GM12878 (cell line): ENCODE measurements at regions not wholly inside any gene's neighbourhood (a gene's known extent, or its start where the extent isn't known, plus 50 kb on each side); places are given as distances from the start of the nearest gene placed in this dataset.

Experiments
- ATAC-seq: fragments of 200-7000 bp; cut with Tn5 transposase; 3 replicates; pipeline ENCODE4 v1.9.1; 2020; ENCODE audit warnings: mild to moderate bottlenecking, moderate library complexity
- BruUV-seq: library from RNA; stranded (reverse); fragments of 400-500 nt; replicated peaks from 2 replicates; lab custom pipeline; 2021; lab: Mats Ljungman, UMichigan
- CTCF ChIA-PET: fragments of 300-600 bp; sonication (Branson Sonifier 250); formaldehyde crosslinking; extraction: SDS; loops from one replicate; lab custom pipeline; 2021; ENCODE audit warnings: inconsistent platforms; lab: Yijun Ruan, JAX
- POLR2A ChIA-PET: fragments of 350-600 bp; formaldehyde crosslinking; extraction: SDS; loops from one replicate; lab custom pipeline; 2021; ENCODE audit warnings: inconsistent platforms; lab: Charles Lee
- RAD21 ChIA-PET: fragments of 300-600 bp; sonication (Branson Sonifier 250); formaldehyde crosslinking; loops from one replicate; lab custom pipeline; 2023; ENCODE audit warnings: antibody characterized with exemption; ENCODE audit not compliant: unreplicated experiment; lab: Charles Lee
- SMC1A ChIA-PET: fragments of 300-600 bp; sonication (Branson Sonifier 250); formaldehyde crosslinking; loops from one replicate; lab custom pipeline; 2023; ENCODE audit not compliant: unreplicated experiment, uncharacterized antibody; lab: Charles Lee
- DNase-seq: peaks from one replicate; pipeline ENCODE4 v3.0.0-alpha.2; 2011; ENCODE audit warnings: low read depth, low spot score
- FAIRE-seq: peaks from 3 replicates; lab custom pipeline; 2011; peaks lifted over from hg19 to GRCh38; lab: Jason Lieb, UNC
- H2AFZ ChIP-seq: 2 replicates; pipeline ENCODE4 v1.6.0; 2011; ENCODE audit warnings: low read depth, low read length, control low read depth; ENCODE audit not compliant: control insufficient read depth
- H3K27ac ChIP-seq: 2 replicates; pipeline ENCODE4 v1.5.1; 2011; ENCODE audit warnings: control low read depth; ENCODE audit not compliant: control insufficient read depth, insufficient read depth
- H3K27me3 ChIP-seq, 2 experiments: replicated peaks in 1 of 2; 2 replicates each; pipeline versions ENCODE4 v1.6.0 to v1.6.1; 2011; ENCODE audit warnings: low read length in 1 of 2; ENCODE audit not compliant: control insufficient read depth in 2 of 2, insufficient read depth in 2 of 2
- H3K36me3 ChIP-seq, 2 experiments: 2 replicates each; pipeline ENCODE4 v1.5.1; 2011; ENCODE audit warnings: low read length in 1 of 2; ENCODE audit not compliant: control insufficient read depth in 2 of 2, insufficient read depth in 2 of 2
- H3K4me1 ChIP-seq: 2 replicates; pipeline ENCODE4 v1.6.1; 2011; ENCODE audit warnings: mild to moderate bottlenecking, low read length, moderate library complexity, mixed read lengths; ENCODE audit not compliant: control insufficient read depth, insufficient read depth
- H3K4me2 ChIP-seq: 2 replicates; pipeline ENCODE4 v1.6.0; 2011; ENCODE audit warnings: control low read depth; ENCODE audit not compliant: control insufficient read depth, insufficient read depth
- H3K4me3 ChIP-seq: fragments of 200-600 bp; sonication (generic); 2 replicates; pipeline ENCODE4 v1.5.1; 2016
- H3K79me2 ChIP-seq: 2 replicates; pipeline ENCODE4 v1.6.0; 2011; ENCODE audit warnings: low read length; ENCODE audit not compliant: control insufficient read depth, insufficient read depth
- H3K9ac ChIP-seq: 2 replicates; pipeline ENCODE4 v1.8.0; 2011; ENCODE audit warnings: low read length, control low read depth, mixed read lengths; ENCODE audit not compliant: control insufficient read depth, insufficient read depth
- H3K9me3 ChIP-seq: replicated peaks from 3 replicates; pipeline ENCODE4 v1.5.1; 2011; ENCODE audit warnings: mild to moderate bottlenecking, low read length; ENCODE audit not compliant: control insufficient read depth, insufficient read depth
- H4K20me1 ChIP-seq: 2 replicates; pipeline ENCODE4 v1.6.0; 2011; ENCODE audit not compliant: control insufficient read depth, insufficient read depth
- BCL11A ChIP-seq: IDR thresholded peaks from 2 replicates; pipeline ENCODE4 v1.6.1; 2011; ENCODE audit warnings: low read depth, low read length
- BMI1 ChIP-seq: fragments of 450-650 bp; IDR thresholded peaks from 2 replicates; pipeline ENCODE4 v1.6.1; 2016; ENCODE audit warnings: mild to moderate bottlenecking, moderate library complexity, borderline replicate concordance
- CHD4 ChIP-seq: fragments of 200-600 bp; sonication (generic); IDR thresholded peaks from 2 replicates; pipeline ENCODE4 v1.6.1; 2016; ENCODE audit warnings: mild to moderate bottlenecking
- GATAD2B ChIP-seq: fragments of 450-650 bp; conservative IDR thresholded peaks from 2 replicates; pipeline ENCODE4 v1.6.1; 2017; ENCODE audit warnings: low read depth, mild to moderate bottlenecking, moderate library complexity
- KLF5 ChIP-seq: fragments of 450-650 bp; IDR thresholded peaks from 2 replicates; pipeline ENCODE4 v1.6.1; 2014; ENCODE audit warnings: mild to moderate bottlenecking; ENCODE audit not compliant: partially characterized antibody
- NFXL1 ChIP-seq: fragments of 450-650 bp; IDR thresholded peaks from 2 replicates; pipeline ENCODE4 v1.6.1; 2017; ENCODE audit warnings: antibody characterized with exemption, mild to moderate bottlenecking, borderline replicate concordance
- RAD51 ChIP-seq: fragments of 450-650 bp; IDR thresholded peaks from 2 replicates; pipeline ENCODE4 v1.6.1; 2016; ENCODE audit warnings: moderate library complexity, mild to moderate bottlenecking, inconsistent platforms
- RUNX3 ChIP-seq: IDR thresholded peaks from 2 replicates; pipeline ENCODE4 v1.6.1; 2012; ENCODE audit warnings: low read length, inconsistent platforms
- SMAD1 ChIP-seq: fragments of 450-650 bp; IDR thresholded peaks from 2 replicates; pipeline ENCODE4 v1.6.1; 2018; ENCODE audit warnings: mild to moderate bottlenecking, low read depth; ENCODE audit not compliant: partially characterized antibody
- WGBS: methylation state at CpG from one replicate; pipeline ENCODE4 v1.1.6; 2016; ENCODE audit warnings: low lambda C conversion rate; ENCODE audit not compliant: insufficient replicate concordance, insufficient coverage; ENCODE audit errors: missing lambda C conversion rate; 5-methylcytosine and 5-hydroxymethylcytosine counted together
- in situ Hi-C: fragments of 300-500 bp; cut with MboI; formaldehyde crosslinking; loops from 9 replicates; pipeline ENCODE4 v1.14.3; 2018; ENCODE audit warnings: mixed read lengths
- intact Hi-C: fragments of 100-400 bp; cut with micrococcal nuclease; formaldehyde crosslinking; loops from one replicate; pipeline ENCODE4 v1.14.2; 2022; ENCODE audit not compliant: unreplicated experiment
- TF ChIP-seq, protein P1 (sequence below): IDR thresholded peaks from 2 replicates; pipeline ENCODE4 v1.6.1; 2011; ENCODE audit warnings: borderline replicate concordance, low read depth, mild to moderate bottlenecking, moderate library complexity, mixed read lengths, low read length; ENCODE audit not compliant: insufficient read depth; ENCODE audit errors: extremely low read length

DNA sequence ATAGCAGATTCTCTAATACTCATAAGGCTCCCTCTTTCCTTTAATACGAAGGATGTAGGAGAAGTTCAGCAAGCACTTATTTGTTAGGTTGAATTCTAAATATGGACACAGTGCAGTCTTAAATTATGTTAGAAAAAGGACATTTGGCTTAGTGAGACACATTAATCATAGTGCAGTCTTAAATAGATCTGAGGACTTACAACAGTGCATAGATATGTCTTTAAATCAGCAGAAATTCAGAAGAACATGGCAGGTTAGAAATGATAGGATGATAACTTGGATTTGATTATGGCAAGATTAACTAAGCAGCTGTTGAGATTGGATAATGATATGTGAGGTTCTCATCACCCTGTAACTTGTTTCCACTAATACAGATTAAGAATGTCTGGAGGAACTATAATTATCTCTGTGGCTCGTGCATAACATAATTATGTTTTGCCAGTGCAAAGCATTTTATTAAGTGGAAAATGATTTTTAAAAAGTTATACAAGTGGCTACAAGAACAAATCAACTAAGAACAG lies 485.9 kb downstream of the USP25 start:
- DNase-seq (no peak), ATAC-seq (no peak), FAIRE-seq (no peak)
- in situ Hi-C loops = no loop called here
- Histone ChIP-seq H3K79me2 (no peaks in the 10 kb centered on the region), H3K4me2 (no peak overlapping the region), H3K4me1 (no peaks in the 10 kb centered on the region), H3K9ac (no peak overlapping the region), H3K4me3 (no peak overlapping the region), H3K27me3 (no peaks in the 10 kb centered on the region), H4K20me1 (no peaks in the 10 kb centered on the region), H3K27ac (no peak overlapping the region), H2AFZ (no peak overlapping the region), H3K36me3 (no peaks in the 10 kb centered on the region), H3K9me3 (no peaks in the 10 kb centered on the region)
- CTCF ChIA-PET = no interaction called here
- SMC1A ChIA-PET = no interaction called here
- POLR2A ChIA-PET = no interaction called here
- RAD21 ChIA-PET = no interaction called here
- intact Hi-C loops = no loop called here
- TF ChIP-seq RAD51 (no peak), NFXL1 (no peak), BCL11A (no peak), KLF5 (no peak), RUNX3 (no peak), CHD4 (no peak)
- TF ChIP-seq, protein P1, sequence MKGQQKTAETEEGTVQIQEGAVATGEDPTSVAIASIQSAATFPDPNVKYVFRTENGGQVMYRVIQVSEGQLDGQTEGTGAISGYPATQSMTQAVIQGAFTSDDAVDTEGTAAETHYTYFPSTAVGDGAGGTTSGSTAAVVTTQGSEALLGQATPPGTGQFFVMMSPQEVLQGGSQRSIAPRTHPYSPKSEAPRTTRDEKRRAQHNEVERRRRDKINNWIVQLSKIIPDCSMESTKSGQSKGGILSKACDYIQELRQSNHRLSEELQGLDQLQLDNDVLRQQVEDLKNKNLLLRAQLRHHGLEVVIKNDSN = no peak
- BruUV-seq = no TSS peak
- WGBS = 0% methylated on average over 2 of the region's 2 CpGs

DNA sequence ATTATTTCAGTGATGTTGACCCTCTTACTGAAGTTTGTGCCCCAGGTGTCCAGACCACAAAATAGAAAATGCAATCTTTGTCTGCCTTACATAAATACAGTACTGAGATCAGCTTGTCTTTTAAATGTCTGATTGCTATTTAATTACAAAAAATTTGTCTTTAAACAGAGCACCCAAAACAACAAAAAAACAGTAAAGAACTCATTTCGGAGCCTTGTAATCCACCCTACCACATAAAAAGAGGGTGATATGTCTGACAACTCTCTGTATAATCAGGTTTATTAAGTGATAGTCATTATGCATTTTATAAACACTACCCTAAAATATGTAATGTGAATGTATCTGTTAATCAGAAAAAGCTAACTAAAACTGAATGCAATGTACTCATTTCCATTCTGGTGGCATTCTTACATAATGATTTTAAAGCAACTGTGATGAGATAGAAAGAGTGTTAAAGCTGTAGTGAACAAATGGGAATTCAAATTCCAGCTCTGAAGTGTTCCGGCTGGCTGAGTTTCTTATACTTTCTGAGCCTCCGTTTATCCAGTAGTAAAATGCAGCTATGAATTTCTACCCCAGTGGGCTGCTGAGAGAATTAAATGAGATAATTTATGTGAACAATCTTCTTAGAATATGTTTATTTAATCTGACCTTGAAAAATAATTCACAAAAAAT lies 486.6 kb downstream of the USP25 start:
- WGBS = 57% methylated on average over 3 of the region's 3 CpGs
- no peak overlapping the region for H3K4me3 ChIP-seq
- ChIA-PET SMC1A (no interaction called here), RAD21 (no interaction called here), POLR2A (no interaction called here), CTCF (no interaction called here)
- intact Hi-C loops = no loop called here
- H3K4me1 ChIP-seq = no peaks in the 10 kb centered on the region
- FAIRE-seq (no peak), ATAC-seq (no peak), DNase-seq (no peak)
- no peak overlapping the region for H3K9ac ChIP-seq
- TF ChIP-seq GATAD2B (no peak), BMI1 (no peak), SMAD1 (no peak)
- H3K79me2 ChIP-seq = no peaks in the 10 kb centered on the region
- no peaks in the 10 kb centered on the region for H3K9me3 ChIP-seq
- no TSS peak for BruUV-seq
- in situ Hi-C loops = no loop called here
- no peak overlapping the region for H3K27ac ChIP-seq
- no peak overlapping the region for H2AFZ ChIP-seq
- H4K20me1 ChIP-seq = no peaks in the 10 kb centered on the region
- no peaks in the 10 kb centered on the region for H3K27me3 ChIP-seq
- H3K4me2 ChIP-seq = no peak overlapping the region
- no peaks in the 10 kb centered on the region for H3K36me3 ChIP-seq
